Fibroblast of gingiva (primary cell): ENCODE measurements at regions not wholly inside any gene's neighbourhood (a gene's known extent, or its start where the extent isn't known, plus 50 kb on each side); places are given as distances from the start of the nearest gene placed in this dataset.
"Not testable (repeated sequence)": the region's sequence is repeated elsewhere in the genome, so short reads cannot be mapped to it uniquely, and the experiment has no call there.

ENCODE experiments used
- DNase-seq: peaks from one replicate; pipeline ENCODE4 v3.0.0-alpha.2; 2011; ENCODE audit warnings: low read depth

- DNase-seq = not testable (repeated sequence)
Observed at GRCh38 chr14:36411951-36412350, 91.5 kb upstream of the MBIP start.

- no peak for DNase-seq
Observed at GRCh38 chr14:36408388-36408787, 88.0 kb upstream of the MBIP start.

GRCh38 chr14:36405589-36406274 is 85.3 kb upstream of the MBIP start:
- no peak for DNase-seq

GRCh38 chr14:36402867-36403266 is 82.4 kb upstream of the MBIP start:
- DNase-seq = no peak

GRCh38 chr14:36398463-36399291 is 78.2 kb upstream of the MBIP start:
- no peak for DNase-seq

- no peak for DNase-seq
Observed at GRCh38 chr14:36397357-36397756, 76.9 kb upstream of the MBIP start.

- no peak for DNase-seq
Observed at GRCh38 chr14:36396798-36397197, 76.4 kb upstream of the MBIP start.

- no peak for DNase-seq
Observed at GRCh38 chr14:36394593-36394992, 74.2 kb upstream of the MBIP start.

- DNase-seq = no peak
Observed at GRCh38 chr14:36390718-36391117, 70.3 kb upstream of the MBIP start.

- DNase-seq = peak; percentile 27
Observed at GRCh38 chr14:36383767-36384431, 63.5 kb upstream of the MBIP start.

- peak; percentile 72 for DNase-seq
Observed at GRCh38 chr14:36373982-36374673, 53.7 kb upstream of the MBIP start.
